Right lobe of liver (tissue), 4 donors: ENCODE measurements at regions not wholly inside any gene's neighbourhood (a gene's known extent, or its start where the extent isn't known, plus 50 kb on each side); places are given as distances from the start of the nearest gene placed in this dataset.

Source experiments
- POLR2A ChIP-seq: fragments of 450-650 bp; IDR thresholded peaks from one replicate; pipeline ENCODE4 v1.6.1; 2017; ENCODE audit warnings: antibody characterized with exemption, mild to moderate bottlenecking
- TF ChIP-seq, protein P1 (sequence below), 4 donors: fragments of 200-600 bp in 3 of 4; fragments of 450-650 bp in 1 of 4; IDR thresholded peaks; one replicate each; pipeline versions ENCODE4 v1.5.1 to v1.8.0; 2016 to 2022; ENCODE audit warnings: antibody characterized with exemption in 4 of 4, mild to moderate bottlenecking in 2 of 4
- donor health status: DM: no; HTN: no; CAD: no.
- donor health status: DM: no; HTN: no; CAD: no.
- donor health status: DM: no; HTN: yes; CAD: no.

- TF ChIP-seq POLR2A: no peak
- TF ChIP-seq, protein P1, sequence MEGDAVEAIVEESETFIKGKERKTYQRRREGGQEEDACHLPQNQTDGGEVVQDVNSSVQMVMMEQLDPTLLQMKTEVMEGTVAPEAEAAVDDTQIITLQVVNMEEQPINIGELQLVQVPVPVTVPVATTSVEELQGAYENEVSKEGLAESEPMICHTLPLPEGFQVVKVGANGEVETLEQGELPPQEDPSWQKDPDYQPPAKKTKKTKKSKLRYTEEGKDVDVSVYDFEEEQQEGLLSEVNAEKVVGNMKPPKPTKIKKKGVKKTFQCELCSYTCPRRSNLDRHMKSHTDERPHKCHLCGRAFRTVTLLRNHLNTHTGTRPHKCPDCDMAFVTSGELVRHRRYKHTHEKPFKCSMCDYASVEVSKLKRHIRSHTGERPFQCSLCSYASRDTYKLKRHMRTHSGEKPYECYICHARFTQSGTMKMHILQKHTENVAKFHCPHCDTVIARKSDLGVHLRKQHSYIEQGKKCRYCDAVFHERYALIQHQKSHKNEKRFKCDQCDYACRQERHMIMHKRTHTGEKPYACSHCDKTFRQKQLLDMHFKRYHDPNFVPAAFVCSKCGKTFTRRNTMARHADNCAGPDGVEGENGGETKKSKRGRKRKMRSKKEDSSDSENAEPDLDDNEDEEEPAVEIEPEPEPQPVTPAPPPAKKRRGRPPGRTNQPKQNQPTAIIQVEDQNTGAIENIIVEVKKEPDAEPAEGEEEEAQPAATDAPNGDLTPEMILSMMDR (IDR thresholded peaks at IDR 0.05): no peak
Measured at GRCh38 chr11:121801394-121801748, 314.6 kb downstream of the BLID start.
